ENCODE measurements at regions not wholly inside any gene's neighbourhood (a gene's known extent, or its start where the extent isn't known, plus 50 kb on each side); places are given as distances from the start of the nearest gene placed in this dataset.

GRCh38 chr6:15800841-15801617 is 138.2 kb upstream of the DTNBP1 start:
- TF ChIP-seq CTCF (IDR thresholded peaks at IDR 0.05; ENCODE audit: low read depth, low read length): no peak
- no peak for TF ChIP-seq EZH2phosphoT487 (IDR thresholded peaks at IDR 0.05; ENCODE audit: low read depth)
